A549 (cell line): ENCODE measurements at regions not wholly inside any gene's neighbourhood (a gene's known extent, or its start where the extent isn't known, plus 50 kb on each side); places are given as distances from the start of the nearest gene placed in this dataset.

Experiments
- CTCF ChIP-seq: fragments of >200 bp; sonication (Bioruptor Twin); formaldehyde crosslinking; IDR thresholded peaks from 3 replicates; pipeline ENCODE4 v1.5.1; 2016
- EP300 ChIP-seq, 2 experiments: fragments of >200 bp; sonication (Bioruptor Twin); formaldehyde crosslinking; IDR thresholded peaks; 2 replicates in 1 of 2; 3 replicates in 1 of 2; pipeline ENCODE4 v1.6.1; 2016 to 2017
- NR3C1 ChIP-seq: fragments of >200 bp; sonication (Bioruptor Twin); formaldehyde crosslinking; IDR thresholded peaks from 3 replicates; pipeline ENCODE4 v1.6.1; 2017
- POLR2A ChIP-seq: IDR thresholded peaks from 2 replicates; pipeline ENCODE4 v1.6.1; 2012; ENCODE audit warnings: mild to moderate bottlenecking, low read length
- POLR2AphosphoS2 ChIP-seq: conservative IDR thresholded peaks from 2 replicates; pipeline ENCODE4 v1.6.1; 2012; ENCODE audit warnings: low read length, improper control_type of control experiment, inconsistent platforms
- REST ChIP-seq: fragments of 200-600 bp; sonication (generic); IDR thresholded peaks from 2 replicates; pipeline ENCODE4 v1.6.1; 2016; ENCODE audit warnings: antibody characterized with exemption, mild to moderate bottlenecking, moderate library complexity
- RFX5 ChIP-seq: fragments of 450-650 bp; IDR thresholded peaks from 2 replicates; pipeline ENCODE4 v1.7.1; 2014; ENCODE audit warnings: antibody characterized with exemption, mild to moderate bottlenecking, moderate library complexity
- TP53 ChIP-seq: fragments of 250-450 bp; sonication (Bioruptor Pico); IDR thresholded peaks from 2 replicates; pipeline ENCODE4 v1.5.0; 2021; ENCODE audit warnings: mild to moderate bottlenecking, moderate library complexity
- TF ChIP-seq, protein P1 (sequence below): IDR thresholded peaks from 2 replicates; pipeline ENCODE4 v1.6.1; 2012

- TF ChIP-seq CTCF (no peak), POLR2A (no peak), EP300 (IDR thresholded peaks at IDR 0.05) (no peak), REST (no peak), RFX5 (no peak), TP53 (no peak), NR3C1 (no peak), POLR2AphosphoS2 (no peak)
- TF ChIP-seq, protein P1, sequence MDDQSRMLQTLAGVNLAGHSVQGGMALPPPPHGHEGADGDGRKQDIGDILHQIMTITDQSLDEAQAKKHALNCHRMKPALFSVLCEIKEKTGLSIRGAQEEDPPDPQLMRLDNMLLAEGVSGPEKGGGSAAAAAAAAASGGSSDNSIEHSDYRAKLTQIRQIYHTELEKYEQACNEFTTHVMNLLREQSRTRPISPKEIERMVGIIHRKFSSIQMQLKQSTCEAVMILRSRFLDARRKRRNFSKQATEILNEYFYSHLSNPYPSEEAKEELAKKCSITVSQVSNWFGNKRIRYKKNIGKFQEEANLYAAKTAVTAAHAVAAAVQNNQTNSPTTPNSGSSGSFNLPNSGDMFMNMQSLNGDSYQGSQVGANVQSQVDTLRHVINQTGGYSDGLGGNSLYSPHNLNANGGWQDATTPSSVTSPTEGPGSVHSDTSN = no peak
These were observed 77.5 kb upstream of the CAPZB start for GRCh38 chr1:19562847-19563246.
